ENCODE measurements at regions not wholly inside any gene's neighbourhood (a gene's known extent, or its start where the extent isn't known, plus 50 kb on each side); places are given as distances from the start of the nearest gene placed in this dataset.

DNA sequence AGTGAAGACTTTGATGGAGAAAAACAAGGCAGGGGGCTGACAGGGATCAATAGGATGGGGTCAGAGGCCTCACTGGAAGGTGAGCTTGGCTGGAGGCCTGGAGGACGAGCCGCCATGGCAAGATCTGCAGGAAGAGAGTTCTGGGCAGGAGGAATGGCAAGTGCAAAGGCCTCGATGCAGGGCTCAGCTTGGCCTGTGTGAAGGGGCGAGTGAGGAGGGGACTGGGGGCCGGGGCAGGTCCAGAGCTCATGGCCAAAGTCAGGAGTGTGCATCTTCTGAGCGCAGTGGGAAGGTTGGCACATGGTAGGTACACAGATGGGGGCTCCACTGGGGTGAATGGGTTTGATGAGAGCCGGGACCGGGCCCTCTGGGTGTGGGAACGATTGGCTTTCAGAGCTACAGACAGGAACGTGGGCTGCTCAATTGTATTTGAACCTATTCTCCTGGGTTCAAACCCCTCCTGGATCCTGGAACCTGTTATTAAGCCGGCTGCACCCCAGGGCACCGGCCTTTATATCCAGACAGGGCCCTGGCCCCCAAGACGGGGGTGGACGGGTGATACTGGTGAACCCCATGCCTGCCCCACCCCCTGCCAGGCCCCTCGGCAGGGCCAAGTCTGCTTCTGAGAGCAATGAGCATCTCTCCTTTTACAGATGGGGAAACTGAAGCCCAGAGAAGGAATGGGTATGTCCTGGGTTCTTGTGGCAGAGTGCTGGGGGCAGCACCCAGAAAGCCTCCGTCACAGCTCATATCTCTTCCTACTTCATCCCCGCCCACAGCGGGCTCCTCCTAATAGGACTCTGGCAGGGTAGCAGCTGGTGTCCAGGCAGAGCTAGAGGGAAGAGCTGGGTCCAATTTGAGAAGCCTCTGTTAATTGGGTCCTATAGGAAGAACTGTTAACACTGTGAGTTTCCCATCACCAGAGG lies 106.1 kb downstream of the CEBPB start:
- peak; percentile 70 for DNase-seq (ENCODE audit: low read depth)
- H3K4me3 ChIP-seq (ENCODE audit: low read depth, low read length), result no peak overlapping the region
- TF ChIP-seq CTCF (IDR thresholded peaks at IDR 0.05; ENCODE audit: insufficient read depth, low read depth, low read length), result no peak

DNA sequence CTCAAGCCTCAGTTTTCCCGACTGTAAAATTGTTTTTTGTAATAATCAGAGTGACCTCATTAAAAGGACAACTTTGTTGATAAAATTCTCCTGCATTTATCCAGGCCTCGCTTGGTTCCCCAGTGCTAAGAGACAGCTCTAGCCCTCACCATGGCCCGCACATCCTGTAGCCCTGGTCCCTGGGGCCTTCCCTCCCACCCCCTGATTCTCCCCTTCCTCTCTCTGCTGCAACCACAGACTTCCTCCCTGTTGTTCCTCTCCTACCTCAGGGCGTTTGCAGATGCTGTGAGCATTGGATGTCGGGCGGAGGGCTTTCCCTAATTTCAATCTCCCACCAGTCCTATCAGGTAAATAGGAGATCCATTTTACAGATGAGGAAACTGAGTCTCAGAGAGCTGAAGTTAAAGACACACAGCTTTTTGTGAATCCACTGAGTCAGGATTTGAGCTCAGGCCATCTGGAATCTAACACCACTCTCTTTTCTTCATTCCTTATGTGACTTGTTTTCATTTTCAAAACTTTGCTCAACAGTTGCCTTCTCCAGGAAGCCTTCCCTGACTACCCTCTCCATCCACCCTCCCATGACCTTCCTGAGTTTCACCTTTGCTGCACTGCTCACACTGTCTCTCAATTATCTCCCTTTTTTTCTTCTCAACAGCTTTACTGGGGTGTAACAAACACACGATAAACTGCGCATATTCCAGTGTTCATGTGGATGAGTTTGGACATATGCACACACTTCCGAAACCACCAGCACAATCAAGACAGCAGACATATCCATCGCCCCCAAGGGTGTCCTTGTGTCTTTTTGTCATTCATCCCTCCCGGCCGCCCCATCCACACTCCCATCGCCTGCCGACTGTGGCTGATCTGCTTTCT lies 107.1 kb downstream of the CEBPB start:
- no peak overlapping the region for H3K4me3 ChIP-seq (ENCODE audit: low read depth, low read length)
- no peak for DNase-seq (ENCODE audit: low read depth)
- TF ChIP-seq CTCF (IDR thresholded peaks at IDR 0.05; ENCODE audit: insufficient read depth, low read depth, low read length), result no peak

DNA sequence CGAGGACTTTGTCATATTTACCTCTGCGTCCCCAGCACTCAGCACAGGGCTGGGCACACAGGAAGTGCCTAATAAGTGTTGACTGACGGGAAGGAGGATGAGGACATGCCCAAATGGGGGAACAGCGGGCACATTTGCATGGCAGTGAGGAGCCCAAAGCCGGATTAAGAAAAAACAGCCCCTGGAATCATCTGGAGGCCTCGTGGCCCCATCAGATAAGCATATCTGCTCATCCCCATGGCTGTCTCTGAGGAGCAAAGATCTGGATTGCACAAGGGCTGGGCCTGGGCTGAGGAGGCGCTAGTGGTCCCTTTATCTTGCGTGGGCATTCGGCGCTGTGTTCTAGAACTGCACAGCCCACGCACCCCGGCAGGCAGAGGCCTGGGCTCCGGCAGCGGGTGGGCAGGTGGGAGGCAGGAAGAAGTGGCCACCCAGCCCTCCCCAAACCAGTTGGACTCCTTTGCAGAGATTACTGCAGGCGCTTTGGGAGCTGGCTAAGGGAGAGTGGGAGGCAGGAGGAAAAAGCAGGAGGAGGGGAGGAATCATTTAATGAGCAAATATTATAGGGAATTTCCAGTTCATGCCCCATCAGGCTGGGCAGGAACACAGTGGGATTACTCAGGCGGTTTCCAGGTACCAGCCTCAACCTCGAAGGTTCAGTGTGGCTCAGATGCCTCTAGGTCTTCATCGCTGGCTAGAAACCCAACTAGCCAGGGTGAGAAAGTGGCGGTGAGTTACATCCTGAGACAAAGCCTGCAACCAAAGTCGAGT lies 108.1 kb downstream of the CEBPB start:
- H3K4me3 ChIP-seq (ENCODE audit: low read depth, low read length), result no peak overlapping the region
- DNase-seq (ENCODE audit: low read depth), result peak; percentile 61

GRCh38 chr20:50299325-50299629 lies 108.6 kb downstream of the CEBPB start:
- H3K4me3 ChIP-seq (ENCODE audit: low read depth, low read length), result no peak overlapping the region
- no peak for TF ChIP-seq CTCF (IDR thresholded peaks at IDR 0.05; ENCODE audit: insufficient read depth, low read depth, low read length)
- no peak for DNase-seq (ENCODE audit: low read depth)

More for the DNA sequence above, 108.1 kb downstream of the CEBPB start:
- no peak for TF ChIP-seq CTCF (IDR thresholded peaks at IDR 0.05; ENCODE audit: insufficient read depth, low read depth, low read length)

DNA sequence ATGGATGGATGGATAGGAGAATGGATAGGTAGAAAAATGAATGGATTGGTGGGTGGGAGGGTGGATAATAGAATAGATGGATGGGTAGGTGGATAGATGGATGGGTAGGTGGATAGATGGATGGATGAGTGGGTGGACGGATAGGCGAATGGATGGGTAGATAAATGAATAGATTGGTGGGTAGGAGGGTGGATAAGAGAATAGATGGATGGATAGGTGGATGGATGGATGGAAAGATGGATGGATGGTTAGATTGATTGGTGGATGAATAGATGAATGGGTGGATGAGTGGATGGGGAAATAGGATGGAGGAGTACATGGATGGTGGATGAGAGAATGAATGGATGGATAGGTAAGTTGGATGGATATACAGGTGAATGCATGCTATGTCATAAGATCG lies 110.5 kb downstream of the CEBPB start:
- no peak for DNase-seq (ENCODE audit: low read depth)
- no peak for TF ChIP-seq CTCF (IDR thresholded peaks at IDR 0.05; ENCODE audit: insufficient read depth, low read depth, low read length)
- no peak overlapping the region for H3K4me3 ChIP-seq (ENCODE audit: low read depth, low read length)

GRCh38 chr20:50301712-50302111 lies 111.1 kb downstream of the CEBPB start:
- H3K4me3 ChIP-seq (ENCODE audit: low read depth, low read length), result no peak overlapping the region
- no peak for TF ChIP-seq CTCF (IDR thresholded peaks at IDR 0.05; ENCODE audit: insufficient read depth, low read depth, low read length)
- DNase-seq (ENCODE audit: low read depth), result no peak

All from fibroblast of villous mesenchyme (primary cell).